Loucy (cell line): ENCODE measurements at regions not wholly inside any gene's neighbourhood (a gene's known extent, or its start where the extent isn't known, plus 50 kb on each side); places are given as distances from the start of the nearest gene placed in this dataset.

Experiments used
- H2AFZ ChIP-seq: fragments of 200-600 bp; sonication (generic); 2 replicates; pipeline ENCODE4 v1.6.0; 2016; ENCODE audit warnings: antibody characterized with exemption, mild to moderate bottlenecking, low read length, moderate library complexity
- H3F3A ChIP-seq: fragments of 200-600 bp; 2 replicates; pipeline ENCODE4 v1.6.0; 2016; ENCODE audit warnings: antibody characterized with exemption, low read depth, mild to moderate bottlenecking
- H3K27me3 ChIP-seq: fragments of 200-600 bp; sonication (generic); 2 replicates; pipeline ENCODE4 v1.6.1; 2014; ENCODE audit warnings: low read length, mild to moderate bottlenecking; ENCODE audit not compliant: insufficient read depth, poor library complexity, severe bottlenecking
- H3K36me3 ChIP-seq: fragments of 200-600 bp; sonication (generic); 2 replicates; pipeline ENCODE4 v1.6.1; 2016; ENCODE audit warnings: low read length; ENCODE audit not compliant: insufficient read depth
- H3K4me1 ChIP-seq: fragments of 200-600 bp; sonication (generic); 2 replicates; pipeline ENCODE4 v1.5.1; 2014; ENCODE audit warnings: low read length, mild to moderate bottlenecking; ENCODE audit not compliant: insufficient read depth, poor library complexity, severe bottlenecking
- H3K4me2 ChIP-seq: fragments of 200-600 bp; sonication (generic); 2 replicates; pipeline ENCODE4 v1.6.0; 2014; ENCODE audit warnings: antibody characterized with exemption, low read length, low read depth, mild to moderate bottlenecking; ENCODE audit not compliant: poor library complexity, severe bottlenecking
- H3K4me3 ChIP-seq: fragments of 200-600 bp; sonication (generic); 2 replicates; pipeline ENCODE4 v1.5.1; 2014; ENCODE audit warnings: low read length, mild to moderate bottlenecking, mixed read lengths; ENCODE audit not compliant: poor library complexity, severe bottlenecking
- H3K79me2 ChIP-seq: fragments of 200-600 bp; sonication (generic); 2 replicates; pipeline ENCODE4 v1.6.1; 2014; ENCODE audit warnings: low read length; ENCODE audit not compliant: insufficient read depth
- H3K9ac ChIP-seq: fragments of 200-600 bp; sonication (generic); 2 replicates; pipeline ENCODE4 v1.6.0; 2014; ENCODE audit warnings: mild to moderate bottlenecking, low read depth, low read length, moderate library complexity; ENCODE audit not compliant: poor library complexity, severe bottlenecking
- H3K9me2 ChIP-seq: fragments of 200-600 bp; sonication (generic); replicated peaks from 2 replicates; pipeline ENCODE4 v1.6.1; 2016; ENCODE audit warnings: low read depth, low read length, mixed read lengths
- H3K9me3 ChIP-seq: fragments of 200-600 bp; sonication (generic); 2 replicates; pipeline ENCODE4 v1.6.1; 2014; ENCODE audit warnings: mild to moderate bottlenecking, antibody characterized with exemption, low read length, low read depth; ENCODE audit not compliant: insufficient read depth
- H4K20me1 ChIP-seq: fragments of 200-600 bp; sonication (generic); 2 replicates; pipeline ENCODE4 v1.6.0; 2014; ENCODE audit warnings: antibody characterized with exemption, low read length, mild to moderate bottlenecking; ENCODE audit not compliant: insufficient read depth, poor library complexity, severe bottlenecking
- CTCF ChIP-seq: fragments of 200-600 bp; sonication (generic); conservative IDR thresholded peaks from 2 replicates; pipeline ENCODE4 v1.5.1; 2014; ENCODE audit warnings: mild to moderate bottlenecking, antibody characterized with exemption, low read length
- EZH2phosphoT487 ChIP-seq: fragments of 200-600 bp; IDR thresholded peaks from 2 replicates; pipeline ENCODE4 v1.6.1; 2018; ENCODE audit warnings: antibody characterized with exemption, mild to moderate bottlenecking, moderate library complexity, borderline replicate concordance

GRCh38 chr5:97418462-97418861 lies 235.4 kb upstream of the RIOK2 start:
- Histone ChIP-seq H3K9me2 (no peaks in the 10 kb centered on the region), H3K27me3 (no peaks in the 10 kb centered on the region), H3F3A (no peaks in the 10 kb centered on the region), H3K4me3 (no peak overlapping the region), H3K9me3 (no peaks in the 10 kb centered on the region), H3K4me1 (no peaks in the 10 kb centered on the region), H2AFZ (no peak overlapping the region), H4K20me1 (no peaks in the 10 kb centered on the region), H3K79me2 (no peaks in the 10 kb centered on the region), H3K9ac (no peak overlapping the region), H3K36me3 (no peaks in the 10 kb centered on the region), H3K4me2 (no peak overlapping the region)
- TF ChIP-seq EZH2phosphoT487: no peak
- no peak for TF ChIP-seq CTCF

- TF ChIP-seq CTCF (no peak), EZH2phosphoT487 (no peak)
Observed at GRCh38 chr5:97420646-97421045, 237.6 kb upstream of the RIOK2 start.

GRCh38 chr5:97422678-97423077 lies 239.6 kb upstream of the RIOK2 start:
- Histone ChIP-seq H3F3A (no peaks in the 10 kb centered on the region), H3K4me2 (no peak overlapping the region)

More at GRCh38 chr5:97420646-97421045, 237.6 kb upstream of the RIOK2 start:
- no peaks in the 10 kb centered on the region for H3K27me3 ChIP-seq
- no peak overlapping the region for H3K4me3 ChIP-seq
- H3K9me2 ChIP-seq: no peaks in the 10 kb centered on the region
- no peak overlapping the region for H2AFZ ChIP-seq
- H3K4me1 ChIP-seq: no peaks in the 10 kb centered on the region
- no peaks in the 10 kb centered on the region for H3K9me3 ChIP-seq
- no peaks in the 10 kb centered on the region for H3K79me2 ChIP-seq
- no peak overlapping the region for H3K9ac ChIP-seq
- no peak overlapping the region for H3K4me2 ChIP-seq
- H3K36me3 ChIP-seq: no peaks in the 10 kb centered on the region
- H3F3A ChIP-seq: no peaks in the 10 kb centered on the region
- no peaks in the 10 kb centered on the region for H4K20me1 ChIP-seq

More at GRCh38 chr5:97422678-97423077, 239.6 kb upstream of the RIOK2 start:
- H3K9me3 ChIP-seq: no peaks in the 10 kb centered on the region
- TF ChIP-seq EZH2phosphoT487 (no peak), CTCF (no peak)
- H3K9ac ChIP-seq: no peak overlapping the region
- no peaks in the 10 kb centered on the region for H4K20me1 ChIP-seq
- no peaks in the 10 kb centered on the region for H3K9me2 ChIP-seq
- H3K79me2 ChIP-seq: no peaks in the 10 kb centered on the region
- H3K27me3 ChIP-seq: no peaks in the 10 kb centered on the region
- H3K36me3 ChIP-seq: no peaks in the 10 kb centered on the region
- no peak overlapping the region for H3K4me3 ChIP-seq
- no peak overlapping the region for H2AFZ ChIP-seq
- H3K4me1 ChIP-seq: no peaks in the 10 kb centered on the region
